Heart left ventricle (tissue), 16 donors: ENCODE measurements at regions not wholly inside any gene's neighbourhood (a gene's known extent, or its start where the extent isn't known, plus 50 kb on each side); places are given as distances from the start of the nearest gene placed in this dataset.

Source experiments
- ATAC-seq, 4 donors: fragments of 200-7000 bp; cut with Tn5 transposase; one replicate each; pipeline ENCODE4 v1.9.1; 2020 to 2022; ENCODE audit warnings: moderate library complexity in 4 of 4, mild to moderate bottlenecking in 3 of 4, moderate number of reproducible peaks in 1 of 4
- DNase-seq, 5 donors: peaks; one replicate each; pipeline ENCODE4 v3.0.0-alpha.2; 2020
- H3K27ac ChIP-seq, 12 donors: fragments of 200-600 bp; sonication (generic) in 4 of 12; one replicate each; pipeline versions ENCODE4 v1.5.0 to v1.8.0; 2016 to 2022; ENCODE audit warnings: mild to moderate bottlenecking in 2 of 12
- H3K27me3 ChIP-seq, 9 donors: fragments of 200-600 bp; sonication (generic) in 2 of 9; one replicate each; pipeline versions ENCODE4 v1.5.1 to v1.8.0; 2016 to 2022; ENCODE audit warnings: mild to moderate bottlenecking in 3 of 9
- H3K36me3 ChIP-seq, 9 donors: fragments of 200-600 bp; sonication (generic) in 2 of 9; one replicate each; pipeline versions ENCODE4 v1.5.0 to v1.8.0; 2018 to 2022; ENCODE audit warnings: mild to moderate bottlenecking in 2 of 9
- H3K4me1 ChIP-seq, 12 donors: fragments of 200-600 bp; sonication (generic) in 4 of 12; one replicate each; pipeline versions ENCODE4 v1.5.0 to v1.8.0; 2016 to 2022; ENCODE audit warnings: mild to moderate bottlenecking in 3 of 12
- H3K4me3 ChIP-seq, 12 donors: fragments of 200-600 bp; sonication (generic) in 4 of 12; one replicate each; pipeline versions ENCODE4 v1.5.0 to v1.8.0; 2017 to 2022; ENCODE audit warnings: mild to moderate bottlenecking in 9 of 12, moderate library complexity in 4 of 12
- H3K9me3 ChIP-seq, 12 donors: fragments of 200-600 bp; sonication (generic) in 4 of 12; one replicate each; pipeline versions ENCODE4 v1.5.0 to v1.8.0; 2016 to 2022; ENCODE audit warnings: mild to moderate bottlenecking in 1 of 12
- CTCF ChIP-seq, 12 donors: fragments of 200-600 bp; sonication (generic) in 4 of 12; IDR thresholded peaks; one replicate each; pipeline versions ENCODE4 v1.5.0 to v1.8.0; 2018 to 2022; ENCODE audit warnings: antibody characterized with exemption in 12 of 12, mild to moderate bottlenecking in 5 of 12
- POLR2A ChIP-seq, 2 donors: fragments of 450-650 bp; IDR thresholded peaks; one replicate each; pipeline ENCODE4 v1.6.1; 2017; ENCODE audit warnings: antibody characterized with exemption in 2 of 2, mild to moderate bottlenecking in 2 of 2, moderate library complexity in 2 of 2
- WGBS, 4 donors: extraction: QIAGEN DNeasy Blood & Tissue Kit in 2 of 4; methylation state at CpG; one replicate each; pipeline versions ENCODE4 v1.1.5 to v1.1.7; 2013 to 2018; 5-methylcytosine and 5-hydroxymethylcytosine counted together
- intact Hi-C, 10 donors: fragments of 100-400 bp; cut with DNase I; formaldehyde crosslinking; loops; one replicate each; pipeline versions ENCODE4 v1.11.1 to v1.14.2; 2022
- donor health status: ischemic (EF 13 %, LVEDD 7.1; RV severe dilation, severe dysfunction).
- donor health status: healthy with polysubstance abuse.
- donor health status: DM: no; HTN: yes; CAD: no.
- donor health status: DM: no; HTN: no; CAD: no.
- donor health status: ischemic (EF 25% LVEDD 6.9; RV normal size, moderate dysfunction).
- donor health status: ischemic (EF 25% LVEDD 5.7; RV mildly dilated, moderate dysfunction).
- donor health status: healthy.
- donor health status: DM: yes; HTN: yes; CAD: no.
- donor health status: ischemic (EF 35%, LVEDD 5.7; RV mildly dilated, moderate dysfunction).
- donor health status: nonischemic (EF 11% LVEDD 7.7; RV severe dilation, severe dysfunction).
- donor health status: DM: yes; HTN: yes; CAD: no.
- donor health status: PGD.
- donor health status: ischemic (EF 29% LVEDD 5.4; RV normal size, mild dysfunction).
- donor health status: nonischemic (EF 23%, LVEDD 6.1; RV moderate dilation, normal function).

- H3K27ac ChIP-seq, result no peak overlapping the region
- H3K36me3 ChIP-seq, result no peaks in the 10 kb centered on the region
- H3K4me3 ChIP-seq, result no peak overlapping the region
- H3K4me1 ChIP-seq, result no peaks in the 10 kb centered on the region
- 76 to 89% (median 84%) methylated on average over 7 of the region's 7 CpGs for WGBS, 4 donors
- DNase-seq (no peak), ATAC-seq (no peak)
- TF ChIP-seq CTCF (IDR thresholded peaks at IDR 0.05) (no peak), POLR2A (IDR thresholded peaks at IDR 0.05) (no peak)
- H3K9me3 ChIP-seq, result no peaks in the 10 kb centered on the region
- intact Hi-C loops, result no loop called here
- H3K27me3 ChIP-seq, result peaks cover 0 to 3% (median 0%) of the 10 kb centered on the region in 9 donors
Observed at GRCh38 chr2:128834880-128835252, 516.2 kb upstream of the HS6ST1 start.

GRCh38 chr2:128835342-128835855, 516.7 kb upstream of the HS6ST1 start:
- H3K27ac ChIP-seq, result no peak overlapping the region
- TF ChIP-seq POLR2A (IDR thresholded peaks at IDR 0.05) (no peak), CTCF (IDR thresholded peaks at IDR 0.05) (no peak)
- intact Hi-C loops, result no loop called here
- peaks cover 0 to 3% (median 0%) of the 10 kb centered on the region in 9 donors for H3K27me3 ChIP-seq
- H3K4me3 ChIP-seq, result no peak overlapping the region
- no peaks in the 10 kb centered on the region for H3K36me3 ChIP-seq
- no peak for DNase-seq
- WGBS, 4 donors, result 88 to 100% (median 95%) methylated on average over 4 to 10 of the region's 10 CpGs
- no peak for ATAC-seq
- H3K9me3 ChIP-seq, result no peaks in the 10 kb centered on the region
- no peaks in the 10 kb centered on the region for H3K4me1 ChIP-seq

- no peak overlapping the region for H3K27ac ChIP-seq
- intact Hi-C loops, result no loop called here
- H3K9me3 ChIP-seq, result no peaks in the 10 kb centered on the region
- no peak for ATAC-seq
- H3K27me3 ChIP-seq, result peaks cover 0 to 3% (median 0%) of the 10 kb centered on the region in 9 donors
- H3K4me3 ChIP-seq, result no peak overlapping the region
- no peak for TF ChIP-seq CTCF (IDR thresholded peaks at IDR 0.05)
- no peak for TF ChIP-seq POLR2A (IDR thresholded peaks at IDR 0.05)
- H3K4me1 ChIP-seq, result no peaks in the 10 kb centered on the region
- no peaks in the 10 kb centered on the region for H3K36me3 ChIP-seq
- 94 to 97% (median 95%) methylated on average over 6 of the region's 6 CpGs for WGBS, 4 donors
- DNase-seq, result no peak
Observed at GRCh38 chr2:128835974-128836373, 517.3 kb upstream of the HS6ST1 start.

GRCh38 chr2:128836559-128837100, 518.0 kb upstream of the HS6ST1 start:
- DNase-seq, result no peak
- TF ChIP-seq CTCF (IDR thresholded peaks at IDR 0.05), result no peak
- no peak for TF ChIP-seq POLR2A (IDR thresholded peaks at IDR 0.05)
- H3K36me3 ChIP-seq, result no peaks in the 10 kb centered on the region
- H3K4me1 ChIP-seq, result no peaks in the 10 kb centered on the region
- intact Hi-C loops, result no loop called here
- H3K27me3 ChIP-seq, result peaks cover 0 to 3% (median 0%) of the 10 kb centered on the region in 9 donors
- no peaks in the 10 kb centered on the region for H3K9me3 ChIP-seq
- no peak overlapping the region for H3K27ac ChIP-seq
- no peak for ATAC-seq
- WGBS, 4 donors, result 81 to 95% (median 90%) methylated on average over 3 to 5 of the region's 5 CpGs
- H3K4me3 ChIP-seq, result no peak overlapping the region
